GM21528 (cell line): ENCODE measurements at regions not wholly inside any gene's neighbourhood (a gene's known extent, or its start where the extent isn't known, plus 50 kb on each side); places are given as distances from the start of the nearest gene placed in this dataset.
"Not testable (repeated sequence)": the region's sequence is repeated elsewhere in the genome, so short reads cannot be mapped to it uniquely, and the experiment has no call there.

ENCODE experiments used
- ATAC-seq: cut with Tn5 transposase; IDR thresholded peaks from one replicate; pipeline ENCODE4 v1.9.1; 2021; ENCODE audit warnings: mild to moderate bottlenecking, moderate library complexity; ENCODE audit not compliant: unreplicated experiment, low FRiP score

- no peak for ATAC-seq
Observed at GRCh38 chr15:36130641-36131310, 448.6 kb upstream of the CDIN1 start.

GRCh38 chr15:36133742-36134141 is 445.7 kb upstream of the CDIN1 start:
- no peak for ATAC-seq

- ATAC-seq = no peak
Observed at GRCh38 chr15:36136049-36136448, 443.4 kb upstream of the CDIN1 start.

GRCh38 chr15:36152936-36153335 is 426.5 kb upstream of the CDIN1 start:
- no peak for ATAC-seq

- ATAC-seq = no peak
Observed at GRCh38 chr15:36156879-36157427, 422.5 kb upstream of the CDIN1 start.

- ATAC-seq = no peak
Observed at GRCh38 chr15:36160351-36160750, 419.1 kb upstream of the CDIN1 start.

- no peak for ATAC-seq
Observed at GRCh38 chr15:36161108-36161507, 418.3 kb upstream of the CDIN1 start.

GRCh38 chr15:36161771-36162212 is 417.6 kb upstream of the CDIN1 start:
- no peak for ATAC-seq

- ATAC-seq = not testable (repeated sequence)
Observed at GRCh38 chr15:36163983-36164382, 415.4 kb upstream of the CDIN1 start.

- ATAC-seq = no peak
Observed at GRCh38 chr15:36172955-36173354, 406.5 kb upstream of the CDIN1 start.

GRCh38 chr15:36175186-36175740 is 404.2 kb upstream of the CDIN1 start:
- ATAC-seq = no peak

GRCh38 chr15:36175741-36176291 is 403.6 kb upstream of the CDIN1 start:
- no peak for ATAC-seq

GRCh38 chr15:36177590-36178302 is 401.7 kb upstream of the CDIN1 start:
- no peak for ATAC-seq

- ATAC-seq = no peak
Observed at GRCh38 chr15:36178303-36178633, 401.2 kb upstream of the CDIN1 start.

- no peak for ATAC-seq
Observed at GRCh38 chr15:36183201-36183600, 396.2 kb upstream of the CDIN1 start.

- no peak for ATAC-seq
Observed at GRCh38 chr15:36185438-36185837, 394.0 kb upstream of the CDIN1 start.

- ATAC-seq = no peak
Observed at GRCh38 chr15:36185845-36186244, 393.6 kb upstream of the CDIN1 start.

- ATAC-seq = no peak
Observed at GRCh38 chr15:36186376-36186775, 393.1 kb upstream of the CDIN1 start.

GRCh38 chr15:36191459-36191858 is 388.0 kb upstream of the CDIN1 start:
- ATAC-seq = no peak

GRCh38 chr15:36195361-36196007 is 383.9 kb upstream of the CDIN1 start:
- not testable (repeated sequence) for ATAC-seq
